T-helper 17 cell (primary cell): ENCODE measurements at regions not wholly inside any gene's neighbourhood (a gene's known extent, or its start where the extent isn't known, plus 50 kb on each side); places are given as distances from the start of the nearest gene placed in this dataset.
"Not testable (repeated sequence)": the region's sequence is repeated elsewhere in the genome, so short reads cannot be mapped to it uniquely, and the experiment has no call there.

ENCODE experiments used
- ATAC-seq: fragments of 150-1000 bp; cut with Tn5 transposase; 2 replicates; pipeline ENCODE4 v1.10.0; 2021; ENCODE audit warnings: mild to moderate bottlenecking, moderate library complexity
- DNase-seq, 3 donors: peaks; one replicate each; pipeline versions ENCODE4 v3.0.0 to v3.0.0-alpha.2; 2020 to 2021
- H3K9me3 ChIP-seq: one replicate; pipeline ENCODE4 v1.7.0; 2013; ENCODE audit warnings: low read length, mild to moderate bottlenecking; ENCODE audit not compliant: control insufficient read depth, poor library complexity, severe bottlenecking
- H3K27ac Mint-ChIP-seq: one replicate; pipeline ENCODE4 v1.8.0; 2022; ENCODE audit warnings: mild to moderate bottlenecking, moderate library complexity, mixed read lengths
- H3K27me3 Mint-ChIP-seq: one replicate; pipeline ENCODE4 v1.8.0; 2022; ENCODE audit warnings: mixed read lengths
- H3K36me3 Mint-ChIP-seq: one replicate; pipeline ENCODE4 v1.8.0; 2022; ENCODE audit warnings: low read depth, mixed read lengths
- H3K4me1 Mint-ChIP-seq: one replicate; pipeline ENCODE4 v1.8.0; 2022; ENCODE audit warnings: mild to moderate bottlenecking, mixed read lengths
- H3K4me3 Mint-ChIP-seq: one replicate; pipeline ENCODE4 v1.8.0; 2022; ENCODE audit warnings: mild to moderate bottlenecking, moderate library complexity, mixed read lengths

DNA sequence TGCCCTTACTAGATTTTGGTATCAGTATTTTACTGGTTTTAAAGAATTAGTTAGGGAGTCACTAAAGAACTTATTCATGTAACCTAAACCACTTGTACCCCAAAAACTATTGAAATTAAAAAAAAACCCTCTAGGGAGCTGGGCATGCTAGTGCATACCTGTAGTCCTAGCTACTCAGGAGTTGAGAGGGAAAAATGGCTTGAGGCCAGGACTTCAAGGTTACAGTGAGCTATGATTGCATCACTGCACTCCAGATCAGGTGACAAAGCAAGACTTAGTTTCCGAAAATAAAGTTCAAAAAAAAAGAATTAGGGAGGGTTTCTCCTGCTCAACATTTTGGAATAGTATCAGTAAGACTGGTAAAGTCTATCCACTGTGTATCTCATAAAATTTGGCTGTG is 364.4 kb upstream of the LUZP2 start:
- H3K36me3 Mint-ChIP-seq: no peaks in the 10 kb centered on the region
- H3K9me3 ChIP-seq: no peaks in the 10 kb centered on the region
- H3K27me3 Mint-ChIP-seq: no peaks in the 10 kb centered on the region
- no peak overlapping the region for H3K4me3 Mint-ChIP-seq
- no peaks in the 10 kb centered on the region for H3K4me1 Mint-ChIP-seq
- H3K27ac Mint-ChIP-seq: no peak overlapping the region
- no peak for DNase-seq
- no peak for ATAC-seq

DNA sequence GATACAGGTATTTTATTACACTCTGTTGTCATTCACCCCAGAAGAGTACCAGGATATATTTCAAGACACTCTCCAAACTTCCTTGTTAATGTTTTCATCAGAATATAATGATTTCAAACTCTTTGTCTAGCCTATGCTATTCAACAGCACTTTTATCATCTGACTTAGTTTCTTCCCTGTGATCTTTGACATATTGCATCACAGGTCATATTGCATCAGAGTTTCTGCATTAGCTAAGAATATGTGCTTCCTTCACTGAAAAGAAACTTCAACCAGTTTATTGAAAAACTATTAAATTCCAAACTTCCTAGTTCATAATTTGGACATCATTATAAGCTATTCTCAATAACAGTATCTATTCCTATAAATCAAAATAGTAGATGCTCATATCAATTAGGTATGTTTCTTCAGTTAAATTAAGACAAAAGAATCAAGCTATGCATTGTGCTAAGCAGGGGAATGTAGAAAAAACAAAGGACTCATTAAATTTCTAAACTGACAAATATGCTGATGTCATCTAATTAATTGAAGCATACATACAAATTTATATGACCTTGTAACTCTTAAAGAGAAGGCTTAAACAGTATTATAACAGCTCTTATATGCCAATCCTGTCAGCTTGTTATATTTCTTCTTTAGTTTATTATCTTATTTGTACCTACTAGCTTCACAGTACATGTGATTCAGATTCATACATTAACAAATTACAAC is 361.8 kb upstream of the LUZP2 start:
- Mint-ChIP-seq H3K36me3 (no peaks in the 10 kb centered on the region), H3K4me1 (no peaks in the 10 kb centered on the region), H3K27ac (no peak overlapping the region), H3K27me3 (no peaks in the 10 kb centered on the region), H3K4me3 (no peak overlapping the region)
- no peak for DNase-seq
- ATAC-seq: no peak
- H3K9me3 ChIP-seq: no peaks in the 10 kb centered on the region

DNA sequence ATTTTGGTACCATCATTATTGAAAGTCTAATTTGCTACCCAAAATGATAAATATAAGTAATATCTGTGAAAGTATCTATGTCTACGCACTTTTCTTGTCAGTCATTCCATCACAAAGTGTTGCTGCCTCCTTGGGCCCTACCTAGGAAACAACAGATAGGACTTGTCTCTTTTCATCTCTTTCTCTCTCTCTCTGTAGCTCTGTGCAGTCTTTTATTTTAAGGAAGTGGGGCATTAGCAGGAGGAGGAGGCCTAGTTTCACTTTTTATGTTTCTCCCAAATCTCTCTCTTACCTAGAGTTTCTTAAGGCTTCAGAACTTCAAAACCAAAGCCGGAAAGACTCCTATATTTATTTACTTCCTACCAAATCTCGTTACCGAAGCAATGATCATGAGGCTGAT is 354.8 kb upstream of the LUZP2 start:
- no peak for ATAC-seq
- H3K4me3 Mint-ChIP-seq: no peak overlapping the region

DNA sequence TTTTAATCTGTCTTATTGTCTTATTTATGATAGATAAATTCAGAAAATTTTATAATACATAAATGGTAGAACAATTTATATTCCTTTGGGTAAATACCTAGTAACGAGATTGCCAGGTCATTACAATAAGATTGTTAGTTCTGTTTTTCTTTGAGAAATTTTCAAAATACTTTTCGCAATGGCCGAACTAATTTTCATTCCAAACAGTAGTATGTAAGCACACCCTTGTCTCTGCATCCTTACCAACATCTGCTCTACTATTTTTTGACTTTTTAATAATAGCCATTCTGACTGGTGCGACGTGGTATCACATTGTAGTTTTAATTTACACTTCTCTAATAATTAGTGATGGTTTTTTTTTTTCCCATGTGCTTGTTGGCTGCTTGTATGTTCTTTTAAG is 351.4 kb upstream of the LUZP2 start:
- no peaks in the 10 kb centered on the region for H3K36me3 Mint-ChIP-seq
- ATAC-seq (no peak), DNase-seq (no peak)
- H3K27ac Mint-ChIP-seq: no peak overlapping the region
- no peaks in the 10 kb centered on the region for H3K9me3 ChIP-seq
- no peaks in the 10 kb centered on the region for H3K27me3 Mint-ChIP-seq
- H3K4me3 Mint-ChIP-seq: no peak overlapping the region
- no peaks in the 10 kb centered on the region for H3K4me1 Mint-ChIP-seq

More for the DNA sequence above, 354.8 kb upstream of the LUZP2 start:
- Mint-ChIP-seq H3K27me3 (no peaks in the 10 kb centered on the region), H3K27ac (no peak overlapping the region), H3K4me1 (no peaks in the 10 kb centered on the region), H3K36me3 (no peaks in the 10 kb centered on the region)
- H3K9me3 ChIP-seq: no peaks in the 10 kb centered on the region
- no peak for DNase-seq

DNA sequence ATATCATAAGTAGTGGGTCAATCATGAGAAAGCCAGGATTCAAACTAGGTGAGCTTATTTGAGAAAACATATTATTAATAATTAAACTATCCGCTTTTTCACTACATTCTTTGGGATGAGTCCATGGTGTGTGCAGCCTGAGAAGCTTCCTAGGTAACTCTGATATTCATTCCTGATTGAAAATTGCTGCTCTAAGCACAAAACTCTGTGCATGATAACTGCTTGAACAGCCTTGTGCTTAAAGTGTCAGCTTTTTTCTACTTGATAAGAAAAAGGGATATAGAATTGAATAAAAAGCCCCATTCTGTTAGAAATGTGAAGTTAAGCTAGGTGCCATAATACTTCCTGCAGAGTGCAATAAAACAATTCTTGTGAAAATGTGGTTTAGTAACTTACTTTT is 343.5 kb upstream of the LUZP2 start:
- Mint-ChIP-seq H3K27me3 (no peaks in the 10 kb centered on the region), H3K4me1 (no peaks in the 10 kb centered on the region), H3K36me3 (no peaks in the 10 kb centered on the region), H3K27ac (no peak overlapping the region), H3K4me3 (no peak overlapping the region)
- DNase-seq: no peak
- no peaks in the 10 kb centered on the region for H3K9me3 ChIP-seq
- no peak for ATAC-seq

DNA sequence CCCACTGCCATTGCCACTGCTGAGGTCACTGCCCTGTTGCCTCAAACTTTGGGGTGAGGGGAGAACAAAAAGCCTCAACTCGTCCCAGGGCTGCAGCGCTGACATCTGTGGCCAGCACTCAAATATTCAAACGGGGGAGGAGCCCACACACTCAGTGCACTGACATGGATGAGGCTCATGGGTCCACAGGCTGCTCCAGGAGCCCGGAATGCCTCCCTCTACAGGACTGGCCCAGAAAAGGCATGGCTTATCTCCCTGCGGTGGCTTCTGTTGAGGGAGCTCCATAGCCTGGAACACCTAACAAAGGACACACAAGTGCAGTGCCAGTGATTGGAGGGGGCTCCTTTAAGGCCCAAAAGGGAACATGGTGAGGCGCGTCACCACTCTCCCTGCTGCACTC is 341.1 kb upstream of the LUZP2 start:
- no peak for ATAC-seq
- no peak overlapping the region for H3K4me3 Mint-ChIP-seq
- H3K4me1 Mint-ChIP-seq: no peaks in the 10 kb centered on the region
- H3K9me3 ChIP-seq: no peaks in the 10 kb centered on the region
- H3K36me3 Mint-ChIP-seq: no peaks in the 10 kb centered on the region
- H3K27ac Mint-ChIP-seq: no peak overlapping the region
- no peaks in the 10 kb centered on the region for H3K27me3 Mint-ChIP-seq
- no peak for DNase-seq

DNA sequence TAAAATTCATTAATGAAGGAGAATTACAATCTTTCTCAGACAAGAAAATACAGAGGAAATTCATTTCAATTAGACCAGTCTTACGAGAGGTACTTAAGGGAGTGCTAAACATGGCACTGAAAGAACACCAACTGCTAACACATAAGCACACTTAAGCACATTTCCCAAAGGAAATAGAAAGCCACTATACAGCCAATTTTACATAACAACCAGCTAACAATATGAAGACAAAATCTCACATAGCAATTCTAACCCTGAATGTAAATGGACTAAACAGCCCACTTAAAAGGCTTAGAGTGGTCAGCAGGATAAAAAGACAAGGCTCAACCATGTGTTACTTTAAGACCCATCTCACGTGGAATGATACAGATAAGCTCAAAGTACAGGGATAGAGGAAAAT is 339.5 kb upstream of the LUZP2 start:
- no peak overlapping the region for H3K27ac Mint-ChIP-seq
- ATAC-seq: no peak
- no peaks in the 10 kb centered on the region for H3K27me3 Mint-ChIP-seq
- H3K4me1 Mint-ChIP-seq: no peaks in the 10 kb centered on the region
- H3K4me3 Mint-ChIP-seq: no peak overlapping the region
- H3K36me3 Mint-ChIP-seq: no peaks in the 10 kb centered on the region
- no peaks in the 10 kb centered on the region for H3K9me3 ChIP-seq
- no peak for DNase-seq

DNA sequence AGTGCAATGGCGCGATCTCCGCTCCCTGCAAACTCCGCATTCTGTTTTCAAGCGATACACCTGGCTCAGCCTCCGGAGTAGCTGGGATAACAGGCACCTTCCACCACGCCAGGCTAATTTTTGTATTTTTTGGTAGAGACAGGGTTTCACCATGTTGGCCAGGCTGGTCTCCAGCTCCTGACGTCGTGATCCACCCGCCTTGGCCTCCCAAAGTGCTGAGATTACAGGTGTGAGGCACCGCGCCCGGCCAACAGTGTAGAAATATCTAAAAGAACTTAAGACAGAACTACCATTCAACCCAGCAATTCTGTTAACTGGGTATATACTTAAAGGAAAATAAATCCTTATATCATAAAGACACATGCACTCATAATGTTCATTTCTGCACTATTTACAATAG is 335.3 kb upstream of the LUZP2 start:
- no peaks in the 10 kb centered on the region for H3K9me3 ChIP-seq
- Mint-ChIP-seq H3K4me3 (no peak overlapping the region), H3K27me3 (no peaks in the 10 kb centered on the region), H3K27ac (no peak overlapping the region), H3K36me3 (no peaks in the 10 kb centered on the region), H3K4me1 (no peaks in the 10 kb centered on the region)
- DNase-seq: no peak
- ATAC-seq: no peak

- no peak for ATAC-seq
- Mint-ChIP-seq H3K36me3 (no peaks in the 10 kb centered on the region), H3K27me3 (no peaks in the 10 kb centered on the region), H3K4me1 (no peaks in the 10 kb centered on the region), H3K4me3 (no peak overlapping the region), H3K27ac (no peak overlapping the region)
- H3K9me3 ChIP-seq: no peaks in the 10 kb centered on the region
- DNase-seq: no peak
These were observed 333.7 kb upstream of the LUZP2 start for GRCh38 chr11:24163146-24163545.

GRCh38 chr11:24163841-24164240 is 333.0 kb upstream of the LUZP2 start:
- H3K4me3 Mint-ChIP-seq: no peak overlapping the region
- DNase-seq: no peak
- H3K27me3 Mint-ChIP-seq: no peaks in the 10 kb centered on the region
- H3K4me1 Mint-ChIP-seq: no peaks in the 10 kb centered on the region
- H3K27ac Mint-ChIP-seq: no peak overlapping the region
- no peaks in the 10 kb centered on the region for H3K9me3 ChIP-seq
- no peak for ATAC-seq
- H3K36me3 Mint-ChIP-seq: no peaks in the 10 kb centered on the region

DNA sequence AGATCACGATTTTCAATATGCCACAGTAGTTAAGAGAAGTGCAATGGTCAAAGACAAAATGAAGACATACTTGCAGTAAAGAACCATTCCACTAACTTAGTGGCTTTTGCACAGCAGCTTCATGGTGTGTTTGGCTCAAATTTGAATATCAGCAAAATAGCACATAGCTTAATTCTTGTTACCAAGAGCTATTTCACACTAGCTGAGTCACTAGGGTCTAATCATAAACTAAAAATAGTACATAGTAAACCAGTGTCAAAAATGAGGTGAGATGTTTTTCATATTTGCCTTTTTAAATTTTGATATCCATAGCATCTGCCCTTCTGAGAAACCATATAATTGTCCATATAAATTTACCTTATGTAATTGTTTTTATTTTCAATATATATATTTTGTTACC is 325.0 kb upstream of the LUZP2 start:
- Mint-ChIP-seq H3K4me1 (no peaks in the 10 kb centered on the region), H3K36me3 (no peaks in the 10 kb centered on the region), H3K4me3 (no peak overlapping the region), H3K27ac (no peak overlapping the region), H3K27me3 (no peaks in the 10 kb centered on the region)
- H3K9me3 ChIP-seq: no peaks in the 10 kb centered on the region
- DNase-seq (no peak), ATAC-seq (no peak)

DNA sequence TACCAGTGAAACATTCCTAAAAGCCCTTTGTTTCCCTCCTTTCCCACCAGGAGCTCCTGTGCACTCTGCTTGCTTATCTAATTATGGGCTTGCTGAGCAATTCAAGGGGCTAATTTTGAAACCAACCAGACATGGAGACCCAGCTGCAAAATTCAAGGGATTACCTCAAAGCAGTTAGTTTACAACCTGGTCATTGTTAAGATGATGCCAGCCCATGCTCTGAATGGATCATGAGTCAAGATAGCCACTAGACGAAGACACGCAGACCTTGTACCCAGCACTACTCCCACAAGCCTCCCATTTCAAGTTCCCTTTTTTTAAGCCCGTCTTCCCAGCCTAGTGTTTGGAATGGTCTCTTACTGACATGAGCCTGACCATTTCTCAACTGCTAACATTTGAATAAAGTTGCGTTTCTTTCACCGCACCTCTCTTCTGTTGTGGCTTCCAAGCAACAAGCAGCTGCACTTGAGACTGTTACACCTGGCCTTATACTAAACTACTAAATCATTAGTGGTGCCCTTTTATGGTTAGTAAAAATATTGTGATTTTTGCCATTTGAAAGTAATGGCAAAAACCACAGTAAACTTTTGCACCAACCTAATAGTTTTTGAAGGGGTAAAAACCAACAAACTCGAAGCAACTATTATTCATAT is 315.3 kb upstream of the LUZP2 start:
- Mint-ChIP-seq H3K27ac (no peak overlapping the region), H3K4me3 (no peak overlapping the region), H3K36me3 (no peaks in the 10 kb centered on the region), H3K4me1 (no peaks in the 10 kb centered on the region), H3K27me3 (no peaks in the 10 kb centered on the region)
- ATAC-seq (no peak), DNase-seq (no peak)
- H3K9me3 ChIP-seq: no peaks in the 10 kb centered on the region

- not testable (repeated sequence) for H3K27me3 Mint-ChIP-seq, H3K36me3 Mint-ChIP-seq, ATAC-seq, H3K4me3 Mint-ChIP-seq, H3K4me1 Mint-ChIP-seq, H3K27ac Mint-ChIP-seq, DNase-seq, H3K9me3 ChIP-seq
These were observed 311.3 kb upstream of the LUZP2 start for GRCh38 chr11:24185535-24185934.

DNA sequence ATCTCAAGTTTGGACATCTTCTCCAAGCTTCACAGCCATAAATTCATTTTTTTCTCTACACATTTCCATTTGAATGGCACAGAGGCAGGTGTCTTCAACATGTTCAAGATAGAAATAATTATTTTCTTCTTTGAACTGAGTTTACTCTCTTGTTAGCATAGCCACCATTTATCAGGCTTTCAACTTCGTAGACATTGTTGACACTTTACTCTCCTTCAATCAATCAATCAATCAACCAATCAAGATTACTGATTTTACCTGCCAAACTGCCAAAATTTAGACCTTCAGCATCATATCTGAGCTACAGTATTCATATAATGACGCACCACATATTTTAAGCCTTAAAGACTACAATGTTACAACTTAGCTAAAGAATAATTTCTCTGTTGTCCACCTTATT is 300.1 kb upstream of the LUZP2 start:
- H3K4me1 Mint-ChIP-seq: no peaks in the 10 kb centered on the region
- ATAC-seq (no peak), DNase-seq (no peak)
- H3K36me3 Mint-ChIP-seq: no peaks in the 10 kb centered on the region
- H3K27ac Mint-ChIP-seq: no peak overlapping the region
- no peaks in the 10 kb centered on the region for H3K27me3 Mint-ChIP-seq
- no peaks in the 10 kb centered on the region for H3K9me3 ChIP-seq
- no peak overlapping the region for H3K4me3 Mint-ChIP-seq
